ENCODE measurements at regions not wholly inside any gene's neighbourhood (a gene's known extent, or its start where the extent isn't known, plus 50 kb on each side); places are given as distances from the start of the nearest gene placed in this dataset.
A peak's percentile ranks its signal among the peaks of the same experiment; 100 is the strongest.

- TF ChIP-seq CTCF (conservative IDR thresholded peaks at IDR 0.05) = no peak
- TF ChIP-seq ZFX (IDR thresholded peaks at IDR 0.05) = no peak
- H3K27ac ChIP-seq = no peak overlapping the region
Observed at GRCh38 chr4:147201016-147201415, 255.4 kb upstream of the TTC29 start.

- no peak overlapping the region for H3K27ac ChIP-seq
- no peak for TF ChIP-seq CTCF (conservative IDR thresholded peaks at IDR 0.05)
- no peak for TF ChIP-seq ZFX (IDR thresholded peaks at IDR 0.05)
Observed at GRCh38 chr4:147206807-147207206, 261.1 kb upstream of the TTC29 start.

GRCh38 chr4:147207911-147208310 lies 262.2 kb upstream of the TTC29 start:
- H3K27ac ChIP-seq = no peak overlapping the region
- TF ChIP-seq ZFX (IDR thresholded peaks at IDR 0.05) = no peak
- TF ChIP-seq CTCF (conservative IDR thresholded peaks at IDR 0.05) = no peak

GRCh38 chr4:147217655-147218054 lies 263.2 kb upstream of the EDNRA start:
- no peak for TF ChIP-seq ZFX (IDR thresholded peaks at IDR 0.05)
- no peak for TF ChIP-seq CTCF (conservative IDR thresholded peaks at IDR 0.05)
- H3K27ac ChIP-seq = no peak overlapping the region

GRCh38 chr4:147219145-147219544 lies 261.8 kb upstream of the EDNRA start:
- no peak overlapping the region for H3K27ac ChIP-seq

GRCh38 chr4:147220833-147221232 lies 260.1 kb upstream of the EDNRA start:
- TF ChIP-seq ZFX (IDR thresholded peaks at IDR 0.05) (no peak), CTCF (conservative IDR thresholded peaks at IDR 0.05) (no peak)

More at GRCh38 chr4:147219145-147219544, 261.8 kb upstream of the EDNRA start:
- TF ChIP-seq ZFX (IDR thresholded peaks at IDR 0.05) (no peak), CTCF (conservative IDR thresholded peaks at IDR 0.05) (no peak)

GRCh38 chr4:147222906-147223305 lies 258.0 kb upstream of the EDNRA start:
- H3K27ac ChIP-seq = peak overlapping the region; percentile 29; the same call in 1 of the 2 replicates
- TF ChIP-seq CTCF (conservative IDR thresholded peaks at IDR 0.05) (no peak), ZFX (IDR thresholded peaks at IDR 0.05) (no peak)

More at GRCh38 chr4:147220833-147221232, 260.1 kb upstream of the EDNRA start:
- H3K27ac ChIP-seq = no peak overlapping the region
